Neural cell (in vitro differentiated cells): ENCODE measurements at regions not wholly inside any gene's neighbourhood (a gene's known extent, or its start where the extent isn't known, plus 50 kb on each side); places are given as distances from the start of the nearest gene placed in this dataset.

Source experiments
- H2AFZ ChIP-seq: fragments of 200-600, 300-800 bp; sonication (generic), shearing (Covaris generic); 2 replicates; pipeline ENCODE4 v1.6.0; 2014; ENCODE audit warnings: low read depth, mild to moderate bottlenecking, antibody characterized with exemption, low read length, moderate library complexity
- H3F3A ChIP-seq: fragments of 200-600 bp; shearing (Covaris generic); 2 replicates; pipeline ENCODE4 v1.6.1; 2016; ENCODE audit warnings: mild to moderate bottlenecking, moderate library complexity, mixed read lengths, antibody characterized with exemption, low read length; ENCODE audit not compliant: insufficient read depth, poor library complexity, severe bottlenecking
- H3K27ac ChIP-seq: fragments of 200-600, 300-800 bp; sonication (generic), shearing (Covaris generic); 2 replicates; pipeline ENCODE4 v1.5.1; 2014; ENCODE audit warnings: mild to moderate bottlenecking, low read length, moderate library complexity
- H3K27me3 ChIP-seq: fragments of 300-800, 200-600 bp; sonication (generic), shearing (Covaris generic); 2 replicates; pipeline ENCODE4 v1.6.0; 2014; ENCODE audit warnings: mild to moderate bottlenecking, low read depth, low read length, moderate library complexity; ENCODE audit not compliant: insufficient read depth
- H3K36me3 ChIP-seq: fragments of 300-800, 200-600 bp; sonication (generic), shearing (Covaris generic); 2 replicates; pipeline ENCODE4 v1.5.1; 2014; ENCODE audit warnings: mild to moderate bottlenecking, antibody characterized with exemption, low read length, moderate library complexity; ENCODE audit not compliant: insufficient read depth
- H3K4me2 ChIP-seq: fragments of 300-800, 200-600 bp; sonication (generic), shearing (Covaris generic); 2 replicates; pipeline ENCODE4 v1.6.0; 2014; ENCODE audit warnings: mild to moderate bottlenecking, low read length
- H3K4me3 ChIP-seq: fragments of 300-800, 200-600 bp; sonication (generic), shearing (Covaris generic); 2 replicates; pipeline ENCODE4 v1.5.1; 2014; ENCODE audit warnings: mild to moderate bottlenecking, low read length, moderate library complexity
- H3K79me2 ChIP-seq: fragments of 200-600 bp; shearing (Covaris generic); replicated peaks from 2 replicates; pipeline ENCODE4 v1.6.0; 2014; ENCODE audit warnings: mild to moderate bottlenecking, low read length, moderate library complexity; ENCODE audit not compliant: insufficient read depth
- H3K9ac ChIP-seq: fragments of 300-800, 200-600 bp; sonication (generic), shearing (Covaris generic); 2 replicates; pipeline ENCODE4 v1.6.1; 2016; ENCODE audit warnings: mild to moderate bottlenecking, low read length, mixed read lengths
- H3K9me2 ChIP-seq: fragments of 200-600 bp; shearing (Covaris generic); 2 replicates; pipeline ENCODE4 v1.6.1; 2016; ENCODE audit warnings: mild to moderate bottlenecking, low read length, mixed read lengths; ENCODE audit not compliant: insufficient read depth
- H3K9me3 ChIP-seq: fragments of 200-600, 300-800 bp; sonication (generic), shearing (Covaris generic); 2 replicates; pipeline ENCODE4 v1.6.1; 2016; ENCODE audit warnings: mild to moderate bottlenecking, mixed run types, low read length, moderate library complexity, mixed read lengths
- H4K20me1 ChIP-seq: fragments of 200-600 bp; shearing (Covaris generic); 2 replicates; pipeline ENCODE4 v1.6.1; 2016; ENCODE audit warnings: mild to moderate bottlenecking, mixed run types; ENCODE audit not compliant: insufficient read depth
- CTCF ChIP-seq: fragments of 450-650 bp; IDR thresholded peaks from 2 replicates; pipeline ENCODE4 v1.5.1; 2014; ENCODE audit warnings: antibody characterized with exemption, mild to moderate bottlenecking, moderate library complexity; ENCODE audit not compliant: poor library complexity, severe bottlenecking
- EP300 ChIP-seq: fragments of 450-650 bp; conservative IDR thresholded peaks from 2 replicates; pipeline ENCODE4 v1.6.1; 2014; ENCODE audit warnings: antibody characterized with exemption, mild to moderate bottlenecking, moderate library complexity; ENCODE audit not compliant: poor library complexity, severe bottlenecking
- EZH2 ChIP-seq: fragments of 200-600, 300-800 bp; shearing (Covaris generic), sonication (generic); IDR thresholded peaks from 2 replicates; pipeline ENCODE4 v1.6.1; 2014; ENCODE audit warnings: antibody characterized with exemption, low read length, borderline replicate concordance, mild to moderate bottlenecking; ENCODE audit not compliant: insufficient read depth, poor library complexity, severe bottlenecking
- MXI1 ChIP-seq: fragments of 450-650 bp; conservative IDR thresholded peaks from 2 replicates; pipeline ENCODE4 v1.6.1; 2014; ENCODE audit warnings: antibody characterized with exemption, mild to moderate bottlenecking; ENCODE audit not compliant: poor library complexity, severe bottlenecking
- POLR2AphosphoS5 ChIP-seq: IDR thresholded peaks from 2 replicates; pipeline ENCODE4 v1.6.1; 2012
- RAD21 ChIP-seq: fragments of 450-650 bp; conservative IDR thresholded peaks from 2 replicates; pipeline ENCODE4 v1.6.1; 2014; ENCODE audit warnings: antibody characterized with exemption, mild to moderate bottlenecking, moderate library complexity
- SMC3 ChIP-seq: fragments of 450-650 bp; conservative IDR thresholded peaks from 2 replicates; pipeline ENCODE4 v1.6.1; 2014; ENCODE audit warnings: antibody characterized with exemption, mild to moderate bottlenecking, moderate library complexity; ENCODE audit not compliant: poor library complexity
- TAF1 ChIP-seq: IDR thresholded peaks from 2 replicates; pipeline ENCODE4 v1.6.1; 2012; ENCODE audit warnings: low read depth
- TF ChIP-seq, protein P1 (sequence below): IDR thresholded peaks from 2 replicates; pipeline ENCODE4 v1.6.1; 2012; ENCODE audit warnings: borderline replicate concordance

DNA sequence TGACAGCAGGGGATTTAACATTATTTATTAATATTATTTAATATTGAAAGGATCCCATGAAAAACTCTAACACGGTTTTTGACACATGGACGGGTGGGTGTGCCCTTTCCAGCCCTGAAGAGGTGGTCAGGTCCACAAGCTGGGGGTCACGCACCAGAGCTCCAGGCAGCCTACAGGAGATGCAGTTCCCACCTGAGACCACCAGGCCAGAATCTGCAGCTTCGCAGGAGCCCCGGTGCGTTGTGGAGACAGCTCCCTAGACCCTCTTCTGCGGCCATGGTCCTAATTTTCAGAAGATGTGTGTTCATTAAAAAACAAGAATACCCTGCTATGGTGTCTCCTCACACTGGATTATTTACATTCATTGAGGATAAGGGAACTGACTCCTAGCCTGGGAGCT lies 331.1 kb downstream of the C16orf95 start:
- TF ChIP-seq EP300 = no peak
- no peak for TF ChIP-seq MXI1
- TF ChIP-seq CTCF = no peak
- TF ChIP-seq EZH2 = no peak
- TF ChIP-seq SMC3 = no peak
- TF ChIP-seq, protein P1, sequence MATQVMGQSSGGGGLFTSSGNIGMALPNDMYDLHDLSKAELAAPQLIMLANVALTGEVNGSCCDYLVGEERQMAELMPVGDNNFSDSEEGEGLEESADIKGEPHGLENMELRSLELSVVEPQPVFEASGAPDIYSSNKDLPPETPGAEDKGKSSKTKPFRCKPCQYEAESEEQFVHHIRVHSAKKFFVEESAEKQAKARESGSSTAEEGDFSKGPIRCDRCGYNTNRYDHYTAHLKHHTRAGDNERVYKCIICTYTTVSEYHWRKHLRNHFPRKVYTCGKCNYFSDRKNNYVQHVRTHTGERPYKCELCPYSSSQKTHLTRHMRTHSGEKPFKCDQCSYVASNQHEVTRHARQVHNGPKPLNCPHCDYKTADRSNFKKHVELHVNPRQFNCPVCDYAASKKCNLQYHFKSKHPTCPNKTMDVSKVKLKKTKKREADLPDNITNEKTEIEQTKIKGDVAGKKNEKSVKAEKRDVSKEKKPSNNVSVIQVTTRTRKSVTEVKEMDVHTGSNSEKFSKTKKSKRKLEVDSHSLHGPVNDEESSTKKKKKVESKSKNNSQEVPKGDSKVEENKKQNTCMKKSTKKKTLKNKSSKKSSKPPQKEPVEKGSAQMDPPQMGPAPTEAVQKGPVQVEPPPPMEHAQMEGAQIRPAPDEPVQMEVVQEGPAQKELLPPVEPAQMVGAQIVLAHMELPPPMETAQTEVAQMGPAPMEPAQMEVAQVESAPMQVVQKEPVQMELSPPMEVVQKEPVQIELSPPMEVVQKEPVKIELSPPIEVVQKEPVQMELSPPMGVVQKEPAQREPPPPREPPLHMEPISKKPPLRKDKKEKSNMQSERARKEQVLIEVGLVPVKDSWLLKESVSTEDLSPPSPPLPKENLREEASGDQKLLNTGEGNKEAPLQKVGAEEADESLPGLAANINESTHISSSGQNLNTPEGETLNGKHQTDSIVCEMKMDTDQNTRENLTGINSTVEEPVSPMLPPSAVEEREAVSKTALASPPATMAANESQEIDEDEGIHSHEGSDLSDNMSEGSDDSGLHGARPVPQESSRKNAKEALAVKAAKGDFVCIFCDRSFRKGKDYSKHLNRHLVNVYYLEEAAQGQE = no peak
- TF ChIP-seq POLR2AphosphoS5 = no peak
- TF ChIP-seq RAD21 = no peak
- TF ChIP-seq TAF1 = no peak
- Histone ChIP-seq H3K36me3 (no peaks in the 10 kb centered on the region), H3K4me3 (no peak overlapping the region), H2AFZ (no peak overlapping the region), H3K9me2 (no peaks in the 10 kb centered on the region), H3K27me3 (no peaks in the 10 kb centered on the region), H3K4me2 (no peak overlapping the region), H3K79me2 (no peaks in the 10 kb centered on the region), H4K20me1 (no peaks in the 10 kb centered on the region), H3F3A (no peaks in the 10 kb centered on the region), H3K27ac (no peak overlapping the region), H3K9ac (no peak overlapping the region), H3K9me3 (no peaks in the 10 kb centered on the region)

- TF ChIP-seq, protein P1 = no peak
- TF ChIP-seq CTCF (no peak), EZH2 (no peak), EP300 (no peak), RAD21 (no peak), MXI1 (no peak), TAF1 (no peak), SMC3 (no peak), POLR2AphosphoS5 (no peak)
These were observed 330.2 kb downstream of the C16orf95 start for GRCh38 chr16:86986809-86987487.

More at GRCh38 chr16:86986809-86987487, 330.2 kb downstream of the C16orf95 start:
- no peak overlapping the region for H3K4me2 ChIP-seq
- no peak overlapping the region for H3K27ac ChIP-seq
- no peak overlapping the region for H2AFZ ChIP-seq
- no peak overlapping the region for H3K9ac ChIP-seq
- no peaks in the 10 kb centered on the region for H3K9me2 ChIP-seq
- H3K79me2 ChIP-seq = no peaks in the 10 kb centered on the region
- no peaks in the 10 kb centered on the region for H3F3A ChIP-seq
- H3K9me3 ChIP-seq = no peaks in the 10 kb centered on the region
- H3K27me3 ChIP-seq = no peaks in the 10 kb centered on the region
- H3K36me3 ChIP-seq = no peaks in the 10 kb centered on the region
- no peaks in the 10 kb centered on the region for H4K20me1 ChIP-seq
- H3K4me3 ChIP-seq = no peak overlapping the region
